ENCODE measurements at regions not wholly inside any gene's neighbourhood (a gene's known extent, or its start where the extent isn't known, plus 50 kb on each side); places are given as distances from the start of the nearest gene placed in this dataset.

DNA sequence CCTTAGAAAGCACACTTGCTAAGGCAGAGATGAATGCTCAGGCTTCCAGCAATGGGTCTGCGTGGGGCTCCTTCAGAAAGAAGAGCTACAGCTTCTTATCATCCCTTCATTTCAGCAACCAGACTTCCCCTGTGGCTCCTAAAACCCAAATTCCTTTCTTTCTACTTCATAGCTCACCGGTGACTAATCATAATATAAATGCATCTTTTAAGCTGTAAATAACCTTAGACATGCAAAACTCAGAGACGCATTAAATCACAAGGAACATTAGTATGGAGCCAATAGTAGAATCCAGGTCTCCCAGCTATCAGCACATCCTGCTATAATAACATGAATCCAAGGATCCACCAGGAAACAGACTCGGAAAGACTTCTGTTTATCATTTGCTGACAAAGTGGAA, 375.6 kb downstream of the COG6 start:
- TF ChIP-seq, protein P1, sequence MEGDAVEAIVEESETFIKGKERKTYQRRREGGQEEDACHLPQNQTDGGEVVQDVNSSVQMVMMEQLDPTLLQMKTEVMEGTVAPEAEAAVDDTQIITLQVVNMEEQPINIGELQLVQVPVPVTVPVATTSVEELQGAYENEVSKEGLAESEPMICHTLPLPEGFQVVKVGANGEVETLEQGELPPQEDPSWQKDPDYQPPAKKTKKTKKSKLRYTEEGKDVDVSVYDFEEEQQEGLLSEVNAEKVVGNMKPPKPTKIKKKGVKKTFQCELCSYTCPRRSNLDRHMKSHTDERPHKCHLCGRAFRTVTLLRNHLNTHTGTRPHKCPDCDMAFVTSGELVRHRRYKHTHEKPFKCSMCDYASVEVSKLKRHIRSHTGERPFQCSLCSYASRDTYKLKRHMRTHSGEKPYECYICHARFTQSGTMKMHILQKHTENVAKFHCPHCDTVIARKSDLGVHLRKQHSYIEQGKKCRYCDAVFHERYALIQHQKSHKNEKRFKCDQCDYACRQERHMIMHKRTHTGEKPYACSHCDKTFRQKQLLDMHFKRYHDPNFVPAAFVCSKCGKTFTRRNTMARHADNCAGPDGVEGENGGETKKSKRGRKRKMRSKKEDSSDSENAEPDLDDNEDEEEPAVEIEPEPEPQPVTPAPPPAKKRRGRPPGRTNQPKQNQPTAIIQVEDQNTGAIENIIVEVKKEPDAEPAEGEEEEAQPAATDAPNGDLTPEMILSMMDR (IDR thresholded peaks at IDR 0.05), result no peak

DNA sequence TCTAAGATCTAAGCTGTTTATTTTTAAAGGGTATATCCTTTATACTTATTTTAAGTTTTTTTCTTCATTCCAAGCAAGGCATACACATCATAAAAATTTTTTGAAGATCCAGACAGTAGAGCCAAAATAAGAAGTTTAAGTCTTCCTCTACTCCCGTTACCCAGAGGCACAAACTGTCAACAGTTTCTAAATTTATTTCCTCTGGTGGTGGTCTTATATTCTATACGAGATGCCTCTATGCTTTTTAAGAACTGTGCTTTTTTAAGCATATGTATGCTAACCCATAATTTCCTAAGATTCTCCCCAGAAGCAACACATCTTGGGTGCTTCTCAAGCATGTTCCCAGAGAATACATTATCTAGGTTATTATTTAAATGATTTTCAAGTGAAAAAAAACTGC, 383.6 kb downstream of the COG6 start:
- TF ChIP-seq, protein P1 (IDR thresholded peaks at IDR 0.05), result no peak

DNA sequence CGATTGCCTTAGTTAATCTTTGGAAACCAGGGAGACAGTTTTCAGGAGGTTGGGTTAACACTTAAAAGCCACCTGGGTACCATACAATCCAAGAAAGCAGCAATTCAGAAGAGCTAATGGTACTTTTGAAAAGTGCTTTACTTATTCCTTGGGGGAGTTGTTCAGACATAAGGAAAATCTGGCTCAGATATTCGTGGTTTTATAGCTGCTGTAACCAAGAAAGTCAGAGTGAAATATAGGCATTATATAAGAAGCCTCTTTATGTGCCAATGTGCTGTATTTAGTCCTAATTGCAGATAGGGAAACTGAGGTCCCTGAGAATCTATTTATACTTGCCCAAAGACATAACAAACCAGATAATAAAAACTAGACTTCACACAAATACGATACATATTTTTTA, 387.5 kb downstream of the COG6 start:
- TF ChIP-seq, protein P1 (IDR thresholded peaks at IDR 0.05), result no peak

DNA sequence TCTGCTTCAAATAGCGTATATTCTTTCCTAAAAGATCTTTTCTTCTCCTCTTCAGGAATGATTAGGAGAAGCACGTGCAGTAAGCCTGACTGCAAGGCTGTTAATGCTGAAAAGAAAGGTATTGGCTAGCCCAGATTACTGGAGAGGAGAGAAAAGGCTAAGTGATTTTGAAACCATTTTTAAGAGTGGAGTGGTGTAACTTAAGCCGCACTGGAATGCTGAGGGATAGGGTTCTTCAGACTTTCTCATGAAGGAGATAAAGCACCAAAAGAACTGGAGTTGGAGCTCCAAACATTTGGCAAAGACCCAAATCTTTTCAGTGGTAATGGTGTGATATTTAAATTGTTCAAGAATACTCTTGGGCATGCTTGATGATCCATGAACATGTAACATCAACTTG, 388.3 kb downstream of the COG6 start:
- TF ChIP-seq, protein P1 (IDR thresholded peaks at IDR 0.05), result no peak

DNA sequence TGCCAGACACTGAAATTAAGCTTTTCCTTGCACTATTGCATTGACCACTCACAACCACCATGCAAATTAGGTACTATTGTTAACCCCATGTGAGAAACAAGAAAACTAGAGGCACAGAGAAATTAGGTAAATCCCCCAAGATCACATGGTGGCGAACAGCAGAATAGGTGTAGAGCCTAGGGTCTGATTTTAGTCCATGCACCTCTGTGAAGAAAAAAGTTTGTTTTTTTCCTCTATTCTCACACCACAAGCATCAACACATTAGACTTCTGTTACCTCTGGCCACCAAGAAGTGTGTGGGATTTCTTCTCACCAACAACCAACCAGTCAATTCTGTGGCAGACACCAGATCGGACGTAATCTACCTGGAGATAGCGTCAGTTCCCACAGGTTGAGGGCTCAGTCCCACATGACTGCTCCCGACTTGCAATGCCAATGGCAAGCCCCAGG, 391.9 kb downstream of the COG6 start:
- TF ChIP-seq, protein P1 (IDR thresholded peaks at IDR 0.05), result no peak

DNA sequence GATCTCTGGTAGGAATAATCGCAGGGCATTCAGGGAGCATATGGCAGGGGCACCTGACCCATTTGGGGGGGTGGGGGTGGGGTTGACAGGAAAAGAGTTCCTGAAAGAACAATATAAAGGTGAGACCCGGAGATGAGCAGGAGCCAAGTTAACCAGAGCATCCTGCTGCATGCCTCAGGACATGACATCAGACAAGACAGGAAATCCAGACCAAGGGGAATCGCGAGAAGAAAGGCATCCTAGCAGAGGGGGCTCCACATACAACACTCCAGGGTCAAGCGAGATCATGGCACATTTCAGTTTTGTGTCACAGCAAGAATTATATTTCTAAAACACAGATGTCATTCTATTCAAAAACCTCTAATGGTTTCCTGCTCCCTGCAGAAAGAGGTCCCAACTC, 393.1 kb downstream of the COG6 start:
- TF ChIP-seq, protein P1 (IDR thresholded peaks at IDR 0.05), result no peak

DNA sequence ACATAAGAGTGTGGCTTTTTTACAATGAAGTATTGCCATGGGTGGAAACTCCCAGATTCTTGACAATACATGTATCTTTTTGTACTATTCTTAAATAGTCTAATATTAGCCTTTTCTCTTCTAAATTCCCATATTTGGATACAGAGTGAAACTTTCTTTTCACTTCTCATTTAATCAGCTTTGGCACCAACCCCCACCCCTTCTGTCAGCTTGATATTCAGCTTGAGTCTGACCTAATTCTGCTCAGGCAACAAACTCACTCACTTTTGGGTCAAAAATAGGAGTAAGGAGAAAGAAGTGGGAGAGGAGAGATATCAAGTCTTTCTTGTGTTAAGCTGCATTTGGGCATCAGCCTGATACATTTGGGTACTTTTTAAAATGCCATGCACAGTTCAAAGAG, 397.5 kb downstream of the COG6 start:
- TF ChIP-seq, protein P1 (IDR thresholded peaks at IDR 0.05), result no peak

DNA sequence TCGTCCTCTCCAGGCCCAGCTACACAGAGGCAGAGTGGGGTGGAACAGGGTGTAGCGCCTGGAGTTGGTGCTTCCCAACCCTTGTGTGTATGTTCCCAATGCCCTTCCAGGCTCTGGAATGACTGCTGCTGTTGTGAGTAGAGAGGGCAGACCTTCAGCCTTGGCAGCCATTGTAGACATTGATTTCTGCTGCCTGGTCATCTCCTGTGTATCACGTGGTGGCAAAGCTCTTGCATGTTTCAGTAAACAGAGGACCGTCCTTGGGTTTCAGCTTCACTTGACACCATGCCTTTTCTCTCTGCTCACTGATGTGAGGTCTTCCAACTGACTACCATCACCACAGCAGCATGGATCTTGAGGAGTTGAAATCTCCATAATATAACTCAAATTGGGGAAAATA, 397.9 kb downstream of the COG6 start:
- TF ChIP-seq, protein P1 (IDR thresholded peaks at IDR 0.05), result no peak
